ENCODE measurements at regions not wholly inside any gene's neighbourhood (a gene's known extent, or its start where the extent isn't known, plus 50 kb on each side); places are given as distances from the start of the nearest gene placed in this dataset.

GRCh38 chr14:97688631-97689336 is 891.6 kb downstream of the VRK1 start:
- CTCF ChIA-PET: no interaction called here
- no peak overlapping the region for H3K4me2 ChIP-seq (ENCODE audit: insufficient read depth, low read length)
- no peaks in the 10 kb centered on the region for H3K27me3 ChIP-seq (ENCODE audit: control insufficient read depth in 2 of 2, insufficient read depth in 2 of 2, low read length in 2 of 2)
- POLR2A ChIA-PET: no interaction called here
- H2AFZ ChIP-seq (ENCODE audit: low read depth, low read length): no peak overlapping the region
- H3K9me1 ChIP-seq (replicated peaks; ENCODE audit: control insufficient read depth, extremely low read depth, insufficient read depth, low read length): no peaks in the 10 kb centered on the region
- FAIRE-seq (no peak), DNase-seq (ENCODE audit: low read depth, low spot score) (no peak)
- intact Hi-C loops (cut with micrococcal nuclease): no loop called here
- no peaks in the 10 kb centered on the region for H3K4me1 ChIP-seq (ENCODE audit: control insufficient read depth, extremely low read depth, insufficient read depth, low read length)
- H3K9ac ChIP-seq (replicated peaks; ENCODE audit: extremely low read depth, insufficient read depth, low read length): no peak overlapping the region
- no peak overlapping the region for H3K27ac ChIP-seq (ENCODE audit: insufficient read depth, low read depth, low read length)
- no peaks in the 10 kb centered on the region for H4K20me1 ChIP-seq (replicated peaks; ENCODE audit: control insufficient read depth, extremely low read depth, insufficient read depth, low read length)
- no peaks in the 10 kb centered on the region for H3K36me3 ChIP-seq (ENCODE audit: control insufficient read depth in 2 of 2, extremely low read depth in 1 of 2, insufficient read depth in 2 of 2, low read length in 2 of 2)
- TF ChIP-seq POLR2A (IDR thresholded peaks at IDR 0.05; ENCODE audit: low read depth, low read length) (no peak), POLR2AphosphoS5 (IDR thresholded peaks at IDR 0.05; ENCODE audit: insufficient read depth, low read depth, low read length) (no peak), EZH2 (IDR thresholded peaks at IDR 0.05; ENCODE audit: borderline replicate concordance, low read depth, low read length, severe bottlenecking) (no peak), GATA2 (IDR thresholded peaks at IDR 0.05; ENCODE audit: insufficient read depth, insufficient read length, low read depth, low read length) (no peak), CTCF (IDR thresholded peaks at IDR 0.05; ENCODE audit: extremely low read depth in 1 of 2, insufficient read depth in 1 of 2, low read depth in 1 of 2, low read length in 2 of 2) (no peak), MAX (IDR thresholded peaks at IDR 0.05; ENCODE audit: insufficient read depth, insufficient read length) (no peak), MYC (IDR thresholded peaks at IDR 0.05; ENCODE audit: low read depth, low read length) (no peak), FOS (IDR thresholded peaks at IDR 0.05; ENCODE audit: borderline replicate concordance, insufficient read depth, low read length) (no peak), JUN (IDR thresholded peaks at IDR 0.05; ENCODE audit: borderline replicate concordance, insufficient read depth, insufficient read length, low read depth) (no peak)
- peaks cover 8% of the 10 kb centered on the region for H3K9me3 ChIP-seq (replicated peaks; ENCODE audit: control insufficient read depth, insufficient read depth, low read length)
- no TSS peak for BruUV-seq (replicated peaks)
- H3K4me3 ChIP-seq (replicated peaks in 1 of 3; ENCODE audit: insufficient read depth in 1 of 3, low read depth in 1 of 3, low read length in 3 of 3): no peak overlapping the region
- H3K79me2 ChIP-seq (ENCODE audit: control insufficient read depth, insufficient read depth, low read length): no peaks in the 10 kb centered on the region
- dilution Hi-C loops (cut with MboI; ENCODE audit: extremely low pct_ligation_motif_present, low sequenced_read_pairs): no loop called here
